OCI-LY1 (cell line): ENCODE measurements at regions not wholly inside any gene's neighbourhood (a gene's known extent, or its start where the extent isn't known, plus 50 kb on each side); places are given as distances from the start of the nearest gene placed in this dataset.
A peak's percentile ranks its signal among the peaks of the same experiment; 100 is the strongest.

Experiments
- H2AFZ ChIP-seq: fragments of 200-600 bp; sonication (generic), shearing (Covaris generic); 2 replicates; pipeline ENCODE4 v1.6.0; 2014; ENCODE audit warnings: antibody characterized with exemption, mild to moderate bottlenecking, low read length
- H3F3A ChIP-seq: fragments of 200-600 bp; sonication (generic), shearing (Covaris generic); 2 replicates; pipeline ENCODE4 v1.6.0; 2014; ENCODE audit warnings: mild to moderate bottlenecking, antibody characterized with exemption, low read length, moderate library complexity; ENCODE audit not compliant: insufficient read depth
- H3K27ac ChIP-seq: fragments of 200-600 bp; sonication (generic); 2 replicates; pipeline ENCODE4 v1.5.1; 2014; ENCODE audit warnings: low read length, mixed run types, mild to moderate bottlenecking, low read depth; ENCODE audit not compliant: poor library complexity, severe bottlenecking
- H3K27me3 ChIP-seq: fragments of 200-600 bp; sonication (generic); 2 replicates; pipeline ENCODE4 v1.6.0; 2014; ENCODE audit warnings: antibody characterized with exemption, mild to moderate bottlenecking, low read length, moderate library complexity; ENCODE audit not compliant: insufficient read depth
- H3K36me3 ChIP-seq: fragments of 200-600 bp; sonication (generic); 2 replicates; pipeline ENCODE4 v1.6.1; 2014; ENCODE audit warnings: mild to moderate bottlenecking, antibody characterized with exemption, low read length, moderate library complexity, mixed read lengths; ENCODE audit not compliant: insufficient read depth
- H3K4me1 ChIP-seq: fragments of 200-600 bp; sonication (generic); 2 replicates; pipeline ENCODE4 v1.5.1; 2014; ENCODE audit warnings: mild to moderate bottlenecking, low read length, moderate library complexity; ENCODE audit not compliant: insufficient read depth, severe bottlenecking
- H3K4me2 ChIP-seq: fragments of 200-600 bp; sonication (generic), shearing (Covaris generic); 2 replicates; pipeline ENCODE4 v1.6.1; 2014; ENCODE audit warnings: low read length
- H3K4me3 ChIP-seq: fragments of 200-600 bp; sonication (generic); 2 replicates; pipeline ENCODE4 v1.5.1; 2014; ENCODE audit warnings: low read length, low read depth, mild to moderate bottlenecking, mixed read lengths; ENCODE audit not compliant: poor library complexity, severe bottlenecking
- H3K79me2 ChIP-seq: fragments of 200-600 bp; shearing (Covaris generic); 2 replicates; pipeline ENCODE4 v1.6.1; 2016; ENCODE audit warnings: mixed run types, low read length, mixed read lengths; ENCODE audit not compliant: insufficient read depth
- H3K9ac ChIP-seq: fragments of 200-600 bp; sonication (generic), shearing (Covaris generic); 2 replicates; pipeline ENCODE4 v1.6.1; 2014; ENCODE audit warnings: mild to moderate bottlenecking, low read length, mixed read lengths
- H3K9me2 ChIP-seq: fragments of 200-600 bp; sonication (generic), shearing (Covaris generic); 2 replicates; pipeline ENCODE4 v1.6.1; 2014; ENCODE audit warnings: low read depth, mild to moderate bottlenecking, low read length, mixed read lengths
- H3K9me3 ChIP-seq: fragments of 200-600 bp; shearing (Covaris generic); 2 replicates; pipeline ENCODE4 v1.6.1; 2014; ENCODE audit warnings: low read length, mixed read lengths
- H4K20me1 ChIP-seq: fragments of 200-600 bp; sonication (generic), shearing (Covaris generic); 2 replicates; pipeline ENCODE4 v1.6.0; 2016; ENCODE audit warnings: mild to moderate bottlenecking, low read length; ENCODE audit not compliant: insufficient read depth
- CTCF ChIP-seq: fragments of 200-600 bp; sonication (generic), shearing (Covaris generic); IDR thresholded peaks from 2 replicates; pipeline ENCODE4 v1.5.1; 2017; ENCODE audit warnings: mild to moderate bottlenecking, antibody characterized with exemption, low read length, moderate library complexity, mixed read lengths
- EZH2 ChIP-seq: fragments of 200-600 bp; sonication (generic), shearing (Covaris generic); IDR thresholded peaks from 2 replicates; pipeline ENCODE4 v1.8.0; 2017; ENCODE audit warnings: borderline replicate concordance, mixed run types, mild to moderate bottlenecking, antibody characterized with exemption, low read length, moderate library complexity, mixed read lengths

- H3K36me3 ChIP-seq, result no peaks in the 10 kb centered on the region
- H3K27me3 ChIP-seq, result 0 out of 2 replicates have a peak, but pooled peaks cover 3% of the 10 kb centered on the region
- H2AFZ ChIP-seq, result no peak overlapping the region
- H3K27ac ChIP-seq, result no peak overlapping the region
- H3K4me1 ChIP-seq, result no peaks in the 10 kb centered on the region
- H3F3A ChIP-seq, result no peaks in the 10 kb centered on the region
- no peak for TF ChIP-seq EZH2
- TF ChIP-seq CTCF, result peak; percentile 24; the same call in 1 of the 2 replicates
- no peak overlapping the region for H3K9ac ChIP-seq
- no peaks in the 10 kb centered on the region for H4K20me1 ChIP-seq
- no peak overlapping the region for H3K4me2 ChIP-seq
- no peaks in the 10 kb centered on the region for H3K9me3 ChIP-seq
- no peaks in the 10 kb centered on the region for H3K79me2 ChIP-seq
- no peak overlapping the region for H3K4me3 ChIP-seq
- no peaks in the 10 kb centered on the region for H3K9me2 ChIP-seq
Observed at GRCh38 chr5:10866913-10867312, 105.9 kb upstream of the DAP start.

- Histone ChIP-seq H3K9ac (no peak overlapping the region), H3K9me3 (no peaks in the 10 kb centered on the region), H3K9me2 (no peaks in the 10 kb centered on the region), H3F3A (no peaks in the 10 kb centered on the region), H3K27me3 (0 out of 2 replicates have a peak, but pooled peaks cover 2% of the 10 kb centered on the region), H3K4me2 (no peak overlapping the region), H3K4me1 (no peaks in the 10 kb centered on the region), H3K36me3 (no peaks in the 10 kb centered on the region), H3K27ac (no peak overlapping the region), H3K79me2 (no peaks in the 10 kb centered on the region), H3K4me3 (no peak overlapping the region), H4K20me1 (no peaks in the 10 kb centered on the region), H2AFZ (no peak overlapping the region)
- TF ChIP-seq EZH2 (no peak), CTCF (peak; percentile 92)
Observed at GRCh38 chr5:10863763-10864383, 102.8 kb upstream of the DAP start.

GRCh38 chr5:10862085-10862484 lies 101.1 kb upstream of the DAP start:
- H3K79me2 ChIP-seq, result no peaks in the 10 kb centered on the region
- no peaks in the 10 kb centered on the region for H3K4me1 ChIP-seq
- H2AFZ ChIP-seq, result no peak overlapping the region
- no peak for TF ChIP-seq EZH2
- no peak for TF ChIP-seq CTCF
- no peak overlapping the region for H3K4me2 ChIP-seq
- H3K36me3 ChIP-seq, result no peaks in the 10 kb centered on the region
- H3K9ac ChIP-seq, result no peak overlapping the region
- H3K4me3 ChIP-seq, result no peak overlapping the region
- no peaks in the 10 kb centered on the region for H3F3A ChIP-seq
- H4K20me1 ChIP-seq, result no peaks in the 10 kb centered on the region
- no peaks in the 10 kb centered on the region for H3K9me3 ChIP-seq
- no peaks in the 10 kb centered on the region; the same call in 1 of the 2 replicates for H3K27me3 ChIP-seq
- H3K9me2 ChIP-seq, result no peaks in the 10 kb centered on the region
- no peak overlapping the region for H3K27ac ChIP-seq
